LNCaP clone FGC (cell line): ENCODE measurements at regions not wholly inside any gene's neighbourhood (a gene's known extent, or its start where the extent isn't known, plus 50 kb on each side); places are given as distances from the start of the nearest gene placed in this dataset.

Experiments used
- DNase-seq: peaks from one replicate; pipeline ENCODE4 v3.0.0-alpha.2; 2011; ENCODE audit warnings: low read depth
- H3K4me3 ChIP-seq: 2 replicates; pipeline ENCODE4 v1.5.1; 2011; ENCODE audit warnings: mild to moderate bottlenecking, low read depth, low read length, control low read depth
- TF ChIP-seq, protein P1 (sequence below): IDR thresholded peaks from 2 replicates; pipeline ENCODE4 v1.5.1; 2012; ENCODE audit warnings: mild to moderate bottlenecking; ENCODE audit not compliant: control insufficient read depth, insufficient read depth; ENCODE audit errors: extremely low read depth

DNA sequence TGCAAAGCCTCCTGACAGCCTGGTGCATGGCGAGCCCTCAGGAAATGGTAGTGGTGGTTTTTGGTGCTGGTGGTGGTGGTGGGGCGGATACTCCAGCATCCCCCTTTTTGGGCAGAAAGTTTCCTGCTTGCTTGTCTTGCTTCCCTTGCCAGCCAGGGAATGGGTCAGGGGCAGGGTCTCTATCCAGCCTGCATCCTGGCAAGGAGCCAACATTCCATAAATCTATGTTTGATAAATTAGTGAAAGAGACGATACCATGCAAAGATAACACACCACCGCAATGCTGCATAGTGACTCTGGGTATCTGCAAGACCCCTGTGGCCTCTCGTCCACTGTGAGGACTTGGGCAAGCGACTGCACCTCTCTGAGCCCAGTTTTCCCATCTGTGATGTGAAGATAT, 246.2 kb downstream of the LRFN2 start:
- TF ChIP-seq, protein P1, sequence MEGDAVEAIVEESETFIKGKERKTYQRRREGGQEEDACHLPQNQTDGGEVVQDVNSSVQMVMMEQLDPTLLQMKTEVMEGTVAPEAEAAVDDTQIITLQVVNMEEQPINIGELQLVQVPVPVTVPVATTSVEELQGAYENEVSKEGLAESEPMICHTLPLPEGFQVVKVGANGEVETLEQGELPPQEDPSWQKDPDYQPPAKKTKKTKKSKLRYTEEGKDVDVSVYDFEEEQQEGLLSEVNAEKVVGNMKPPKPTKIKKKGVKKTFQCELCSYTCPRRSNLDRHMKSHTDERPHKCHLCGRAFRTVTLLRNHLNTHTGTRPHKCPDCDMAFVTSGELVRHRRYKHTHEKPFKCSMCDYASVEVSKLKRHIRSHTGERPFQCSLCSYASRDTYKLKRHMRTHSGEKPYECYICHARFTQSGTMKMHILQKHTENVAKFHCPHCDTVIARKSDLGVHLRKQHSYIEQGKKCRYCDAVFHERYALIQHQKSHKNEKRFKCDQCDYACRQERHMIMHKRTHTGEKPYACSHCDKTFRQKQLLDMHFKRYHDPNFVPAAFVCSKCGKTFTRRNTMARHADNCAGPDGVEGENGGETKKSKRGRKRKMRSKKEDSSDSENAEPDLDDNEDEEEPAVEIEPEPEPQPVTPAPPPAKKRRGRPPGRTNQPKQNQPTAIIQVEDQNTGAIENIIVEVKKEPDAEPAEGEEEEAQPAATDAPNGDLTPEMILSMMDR: no peak
- no peak overlapping the region for H3K4me3 ChIP-seq
- no peak for DNase-seq

DNA sequence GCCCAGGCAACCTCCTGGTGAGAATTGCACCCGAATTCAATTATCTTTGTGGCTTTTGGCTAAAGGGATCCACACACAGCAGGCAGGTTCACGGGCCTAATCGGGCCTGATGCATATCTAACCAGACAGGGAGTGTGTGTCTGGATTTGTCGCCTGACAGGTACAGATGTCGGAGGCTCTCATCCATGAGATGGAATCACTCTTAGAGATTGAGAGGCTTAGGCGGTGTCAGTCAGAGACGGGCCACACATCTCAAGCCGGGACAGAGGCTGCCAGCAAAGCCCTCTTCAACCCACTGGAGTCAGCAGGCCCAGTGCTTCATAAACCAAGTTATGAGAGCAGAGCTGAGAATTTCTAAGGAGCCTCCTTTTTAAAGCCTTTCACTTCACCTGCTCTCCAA, 247.0 kb downstream of the LRFN2 start:
- no peak for DNase-seq
- no peak overlapping the region for H3K4me3 ChIP-seq
- TF ChIP-seq, protein P1: no peak

DNA sequence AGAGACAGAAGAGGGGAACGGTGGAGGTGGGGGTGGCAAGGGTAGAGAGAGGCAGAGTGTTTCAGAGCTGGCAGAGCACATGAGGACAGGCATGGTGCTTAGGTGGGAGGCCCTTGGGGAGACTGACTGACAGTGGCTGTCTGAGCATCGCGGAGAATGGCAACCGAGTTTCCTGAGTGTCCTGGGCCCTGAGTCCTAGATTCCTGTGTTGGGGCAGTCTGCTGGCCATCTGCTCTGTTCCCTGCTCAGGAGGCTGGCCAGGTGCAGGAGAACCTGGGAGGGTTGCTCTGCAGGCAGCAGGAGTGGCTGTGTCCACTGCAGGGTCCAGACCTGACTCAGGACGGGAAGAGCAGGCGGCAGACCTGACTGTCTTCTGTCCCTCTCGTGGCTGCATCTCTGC, 248.9 kb downstream of the LRFN2 start:
- no peak overlapping the region for H3K4me3 ChIP-seq
- TF ChIP-seq, protein P1: no peak
- no peak for DNase-seq

DNA sequence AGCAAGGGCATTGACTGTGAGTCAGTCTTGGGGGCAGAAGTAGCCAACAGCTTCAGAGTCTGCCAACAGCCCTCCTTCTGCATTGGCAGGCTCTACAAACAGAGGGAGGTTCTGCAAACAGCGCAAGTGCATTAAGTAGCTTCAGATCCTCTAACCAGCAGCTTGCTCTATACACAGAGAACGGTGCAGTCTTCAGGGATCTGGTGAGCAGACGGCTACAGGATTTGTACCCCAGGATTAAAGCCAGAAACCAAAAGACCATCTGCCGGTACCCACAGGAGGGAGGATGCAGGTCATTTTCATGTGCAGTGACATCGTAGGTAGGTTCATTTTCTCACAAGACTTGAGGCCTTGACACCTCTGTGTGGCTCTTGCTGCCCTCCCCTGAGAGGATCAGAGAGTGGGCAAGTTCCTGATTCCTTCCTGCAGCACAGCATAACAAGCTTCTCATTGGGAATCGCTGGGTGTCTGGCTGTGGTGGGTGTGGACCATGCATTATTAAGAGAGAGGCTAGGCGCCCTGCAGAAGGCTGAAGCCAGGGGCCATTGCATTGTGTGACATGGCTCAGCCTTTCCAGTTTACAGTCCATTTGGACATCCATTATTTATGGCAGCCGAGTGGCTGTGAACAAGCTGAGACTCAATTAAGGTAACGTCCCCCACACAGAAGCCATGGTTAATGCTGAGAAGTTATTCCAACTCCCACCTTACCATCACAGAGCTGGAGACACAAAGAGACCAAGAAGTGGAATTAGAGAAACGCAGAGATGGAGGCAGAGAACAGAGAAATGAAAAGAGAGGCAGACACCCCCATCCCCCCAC, 250.0 kb downstream of the LRFN2 start:
- no peak for DNase-seq
- no peak overlapping the region for H3K4me3 ChIP-seq
- TF ChIP-seq, protein P1: no peak

DNA sequence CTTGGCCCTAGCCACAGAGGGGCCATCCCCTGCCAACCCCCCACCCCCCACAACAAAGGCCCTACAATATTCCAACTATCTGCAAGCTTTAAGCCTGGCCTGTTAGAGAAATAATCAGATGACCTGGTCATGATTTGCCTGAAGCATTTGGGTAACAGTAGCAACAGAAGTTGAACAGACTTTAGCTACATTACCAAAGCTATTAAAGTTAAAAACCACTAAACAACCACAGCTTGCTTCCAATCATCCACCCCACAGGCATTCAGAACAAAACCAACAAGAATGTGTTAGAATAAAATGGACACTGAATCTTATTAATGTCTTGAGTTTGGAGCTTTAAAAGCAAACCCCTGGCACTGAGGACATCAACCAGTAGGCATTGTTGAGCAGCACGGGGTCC, 250.9 kb downstream of the LRFN2 start:
- TF ChIP-seq, protein P1: no peak
- no peak for DNase-seq
- H3K4me3 ChIP-seq: no peak overlapping the region

DNA sequence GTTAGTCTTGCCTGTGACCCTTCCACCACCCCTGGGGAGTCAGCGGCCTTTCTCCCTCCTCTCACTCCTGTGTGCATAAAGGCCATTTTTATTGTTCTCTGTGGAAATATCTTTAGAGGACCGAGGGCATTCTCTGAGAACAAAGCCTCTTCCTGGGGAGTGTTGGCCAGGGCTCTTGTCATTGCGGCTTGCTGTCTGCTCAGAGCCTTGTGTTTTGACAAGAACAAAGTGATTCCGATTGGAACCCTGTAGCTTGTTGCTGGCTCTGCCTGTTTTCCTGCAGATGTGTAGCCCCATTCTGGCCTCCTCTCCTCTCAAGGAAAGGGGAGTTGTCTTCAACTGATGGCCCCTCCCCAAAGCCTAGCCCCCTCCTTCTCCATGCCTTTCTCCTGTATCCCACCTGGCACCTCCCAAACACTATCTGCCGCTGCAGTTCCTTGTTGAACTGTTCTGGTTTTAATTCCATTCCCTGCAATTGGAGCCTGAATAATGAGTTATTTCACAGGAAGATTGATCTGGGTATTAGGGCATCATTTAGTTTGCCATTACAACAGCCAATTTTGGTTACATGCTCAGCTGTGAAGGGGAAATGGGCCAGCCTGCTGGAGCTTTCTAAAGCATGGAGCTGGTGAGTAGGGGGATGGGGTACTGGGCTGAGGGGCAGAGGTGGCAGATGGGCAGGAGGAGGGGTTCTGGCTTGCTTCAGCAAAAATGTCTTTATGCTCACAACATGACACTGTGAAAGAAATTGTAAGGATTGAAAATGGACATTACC, 252.5 kb downstream of the LRFN2 start:
- DNase-seq: no peak
- TF ChIP-seq, protein P1: no peak
- H3K4me3 ChIP-seq: no peak overlapping the region
